Retinal pigment epithelial cell (primary cell): ENCODE measurements at regions not wholly inside any gene's neighbourhood (a gene's known extent, or its start where the extent isn't known, plus 50 kb on each side); places are given as distances from the start of the nearest gene placed in this dataset.
"Not testable (repeated sequence)": the region's sequence is repeated elsewhere in the genome, so short reads cannot be mapped to it uniquely, and the experiment has no call there.

ENCODE experiments used
- DNase-seq: peaks from one replicate; pipeline ENCODE4 v3.0.0-alpha.2; 2010; ENCODE audit warnings: low read depth
- H3K4me3 ChIP-seq: 2 replicates; pipeline ENCODE4 v1.5.1; 2011; ENCODE audit warnings: mild to moderate bottlenecking, low read length, control low read depth, moderate library complexity
- CTCF ChIP-seq: conservative IDR thresholded peaks from 2 replicates; pipeline ENCODE4 v1.5.1; 2011; ENCODE audit warnings: low read depth, low read length, control low read depth, inconsistent platforms

DNA sequence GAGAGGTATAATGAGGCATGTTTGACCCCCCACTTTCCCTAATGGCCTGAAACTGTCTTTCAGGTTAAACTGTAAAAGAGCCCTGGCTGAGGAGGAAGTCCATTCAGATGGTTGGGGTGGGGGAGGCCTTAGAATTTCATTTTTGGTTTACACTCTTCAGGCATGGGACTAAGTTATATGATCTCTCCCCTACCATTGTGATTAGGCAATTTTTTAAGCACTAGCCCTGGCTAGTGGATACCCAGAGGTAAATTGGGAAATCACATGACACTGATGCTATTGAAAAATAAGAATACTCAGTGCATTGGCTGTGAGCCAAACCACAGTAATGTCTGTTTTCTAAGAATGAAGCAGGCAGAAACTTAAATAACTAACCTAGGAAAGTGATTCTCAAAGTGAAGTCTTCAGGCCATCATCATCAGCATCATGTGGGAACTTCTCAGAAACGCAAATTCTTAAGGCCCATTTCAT lies 149.7 kb downstream of the RRAGB start:
- DNase-seq = no peak

GRCh38 chrX:55867708-55868107 lies 150.2 kb downstream of the RRAGB start:
- TF ChIP-seq CTCF = no peak
- H3K4me3 ChIP-seq = no peak overlapping the region
- DNase-seq = no peak

More for the DNA sequence above, 149.7 kb downstream of the RRAGB start:
- no peak overlapping the region for H3K4me3 ChIP-seq
- no peak for TF ChIP-seq CTCF

- no peak overlapping the region for H3K4me3 ChIP-seq
- TF ChIP-seq CTCF = no peak
- no peak for DNase-seq
Observed at GRCh38 chrX:55874807-55875206, 157.3 kb downstream of the RRAGB start.

DNA sequence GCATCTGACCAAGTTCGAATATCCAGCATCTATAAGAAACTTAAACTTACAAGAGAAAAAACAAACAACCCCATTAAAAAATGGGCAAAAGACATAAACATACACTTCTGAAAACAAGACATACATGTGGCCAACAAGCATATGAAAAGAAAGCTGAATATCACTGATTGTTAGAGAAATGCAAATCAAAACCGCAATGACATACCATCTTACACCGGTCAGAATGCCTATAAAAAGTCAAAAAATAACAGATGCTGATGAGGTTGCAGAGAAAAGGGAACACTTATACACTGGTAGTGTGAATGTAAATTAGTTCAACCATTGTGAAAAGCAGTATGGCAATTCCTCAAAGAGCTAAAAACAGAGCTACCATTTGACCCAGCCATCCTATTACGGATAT lies 166.0 kb downstream of the RRAGB start:
- DNase-seq, H3K4me3 ChIP-seq: not testable (repeated sequence)

- no peak for TF ChIP-seq CTCF
- no peak for DNase-seq
- peak overlapping the region; percentile 34 for H3K4me3 ChIP-seq
Observed at GRCh38 chrX:55907968-55908607, 190.5 kb downstream of the RRAGB start.

DNA sequence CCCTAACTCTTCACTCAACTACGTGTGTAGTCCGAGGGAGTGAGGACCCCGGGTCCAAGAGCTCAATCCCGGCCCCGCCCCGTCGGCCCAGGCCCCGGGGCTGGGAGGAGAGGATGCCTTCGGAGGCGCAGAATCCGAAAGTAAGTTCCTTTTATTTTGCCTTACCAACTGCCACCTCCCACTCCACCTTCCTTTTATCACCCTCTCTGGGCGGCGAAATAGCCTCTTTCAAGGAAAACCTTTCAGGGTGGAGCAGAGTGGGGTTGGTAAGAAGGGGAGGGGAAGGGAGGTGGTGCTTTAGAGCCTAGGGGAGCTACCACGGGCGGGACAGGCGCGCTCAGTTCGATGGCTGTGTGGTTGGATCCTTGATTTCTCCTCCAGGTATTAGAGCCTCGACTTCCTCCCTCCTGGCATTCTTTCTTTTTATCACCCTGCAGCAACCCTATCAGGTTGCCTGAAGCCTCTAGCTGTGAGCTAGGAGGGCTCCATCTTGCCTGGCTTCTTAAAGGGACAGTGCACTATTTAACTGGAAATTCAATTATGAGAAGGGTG lies 191.2 kb downstream of the RRAGB start:
- no peak for DNase-seq
- TF ChIP-seq CTCF = no peak
- peak overlapping the region; percentile 34 for H3K4me3 ChIP-seq

DNA sequence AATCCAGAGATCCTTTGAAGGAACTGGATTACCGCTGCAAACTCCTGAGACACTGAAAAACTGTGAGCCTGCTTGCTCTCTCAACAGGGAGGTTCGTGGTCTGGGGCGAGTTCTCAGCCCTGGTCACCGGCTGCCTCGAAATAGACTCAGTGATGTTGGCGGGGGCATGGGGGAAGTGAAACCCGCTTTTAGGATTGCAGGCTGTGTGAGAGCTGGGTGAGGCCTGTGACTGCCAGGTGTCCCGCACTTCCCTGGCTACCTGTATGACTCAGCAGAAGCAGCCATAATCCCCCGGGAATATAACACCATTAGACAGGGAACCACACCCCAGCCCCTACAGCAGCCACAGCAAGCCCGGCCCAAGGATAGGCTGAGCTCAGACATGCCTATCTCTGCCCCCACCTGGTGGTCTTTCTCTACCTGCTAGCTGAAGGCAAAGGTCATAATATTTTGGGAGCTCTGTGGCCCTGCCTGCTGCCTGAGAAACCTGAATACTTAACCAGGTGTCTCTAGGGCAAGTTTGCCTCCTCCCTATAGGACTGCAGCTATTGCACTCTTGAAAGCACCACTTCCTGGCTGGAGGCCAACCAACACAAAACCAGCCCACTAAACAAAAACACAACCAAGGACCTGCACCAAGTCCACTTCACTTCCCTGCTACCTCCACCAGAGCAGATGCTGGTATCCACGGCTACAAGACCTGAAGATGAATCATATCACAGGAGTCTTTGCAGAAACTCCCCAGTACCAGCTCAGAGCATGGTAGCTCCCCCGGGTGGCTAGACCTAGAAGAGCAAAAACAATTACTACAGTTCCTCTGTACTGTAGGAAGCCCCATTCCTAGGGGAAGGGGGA lies 202.0 kb downstream of the RRAGB start:
- no peak for DNase-seq
- TF ChIP-seq CTCF = no peak
- H3K4me3 ChIP-seq = no peak overlapping the region
